ENCODE measurements at regions not wholly inside any gene's neighbourhood (a gene's known extent, or its start where the extent isn't known, plus 50 kb on each side); places are given as distances from the start of the nearest gene placed in this dataset.

GRCh38 chr1:55781944-55782482 is 566.8 kb upstream of the USP24 start:
- H3K9me3 ChIP-seq, result no peaks in the 10 kb centered on the region
- no peak overlapping the region for H3K4me3 ChIP-seq
- no peak overlapping the region for H3K27ac ChIP-seq
- no peaks in the 10 kb centered on the region for H3K36me3 ChIP-seq
- 50% methylated on average over 3 of the region's 3 CpGs for WGBS
- TF ChIP-seq POLR2A (IDR thresholded peaks at IDR 0.05) (no peak), CTCF (IDR thresholded peaks at IDR 0.05) (no peak), EP300 (IDR thresholded peaks at IDR 0.05) (no peak), POLR2AphosphoS5 (IDR thresholded peaks at IDR 0.05) (no peak)
- H3K27me3 ChIP-seq, result no peaks in the 10 kb centered on the region
- no peak for DNase-seq (ENCODE audit: low spot score in 2 of 2)
- H3K4me1 ChIP-seq, result no peaks in the 10 kb centered on the region

DNA sequence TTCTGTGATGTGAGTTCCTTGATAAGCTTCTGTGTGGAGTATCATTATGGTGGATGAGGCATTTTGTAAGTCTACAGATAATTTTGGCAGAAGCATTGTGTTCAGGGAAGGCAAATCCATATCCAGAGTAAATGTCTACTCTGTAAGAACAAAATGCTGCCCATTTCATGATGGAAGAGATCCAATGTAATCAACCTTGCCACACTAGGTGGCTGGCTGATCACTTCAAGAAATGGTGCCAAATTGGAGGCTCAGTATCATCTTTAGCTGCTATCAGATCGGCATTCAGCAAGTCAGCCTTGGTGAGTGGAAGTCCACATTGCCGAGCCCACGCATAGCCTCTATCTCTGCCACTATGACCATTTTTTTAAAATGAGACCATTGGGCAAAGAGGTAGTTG is 565.8 kb upstream of the USP24 start:
- TF ChIP-seq CTCF (IDR thresholded peaks at IDR 0.05) (no peak), POLR2A (IDR thresholded peaks at IDR 0.05) (no peak), POLR2AphosphoS5 (IDR thresholded peaks at IDR 0.05) (no peak), EP300 (IDR thresholded peaks at IDR 0.05) (no peak)
- no peak for DNase-seq (ENCODE audit: low spot score in 2 of 2)
- H3K27me3 ChIP-seq, result no peaks in the 10 kb centered on the region
- no peak overlapping the region for H3K27ac ChIP-seq
- H3K36me3 ChIP-seq, result no peaks in the 10 kb centered on the region
- no peaks in the 10 kb centered on the region for H3K4me1 ChIP-seq
- no peak overlapping the region for H3K4me3 ChIP-seq
- WGBS, result 92% methylated on average over 3 of the region's 3 CpGs
- no peaks in the 10 kb centered on the region for H3K9me3 ChIP-seq

DNA sequence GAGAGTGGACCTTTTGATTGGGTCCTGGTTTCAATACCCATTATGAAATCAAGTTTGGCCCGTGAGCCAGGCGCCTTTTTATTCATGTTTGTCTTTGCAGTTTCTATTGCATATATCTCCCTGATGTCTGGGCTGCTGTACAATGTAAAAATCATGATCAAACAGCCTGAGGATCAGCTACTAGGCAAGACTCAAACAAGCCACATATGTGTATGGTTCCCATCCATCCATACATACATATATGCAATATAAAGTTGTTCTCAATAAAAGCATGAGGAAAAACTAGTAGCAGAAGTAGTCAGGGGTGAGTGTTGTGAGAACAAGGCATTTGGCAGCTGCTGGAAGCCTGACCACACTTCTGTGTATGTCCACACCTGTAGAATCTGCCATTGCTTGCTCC is 562.4 kb upstream of the USP24 start:
- Histone ChIP-seq H3K27me3 (no peaks in the 10 kb centered on the region), H3K36me3 (no peaks in the 10 kb centered on the region), H3K4me1 (no peaks in the 10 kb centered on the region), H3K4me3 (no peak overlapping the region), H3K9me3 (no peaks in the 10 kb centered on the region), H3K27ac (no peak overlapping the region)
- 100% methylated on average over 2 of the region's 2 CpGs for WGBS
- no peak for TF ChIP-seq CTCF (IDR thresholded peaks at IDR 0.05)
- TF ChIP-seq EP300 (IDR thresholded peaks at IDR 0.05), result no peak
- no peak for TF ChIP-seq POLR2AphosphoS5 (IDR thresholded peaks at IDR 0.05)
- no peak for TF ChIP-seq POLR2A (IDR thresholded peaks at IDR 0.05)
- DNase-seq (ENCODE audit: low spot score in 2 of 2), result no peak

GRCh38 chr1:55775007-55775406 is 559.8 kb upstream of the USP24 start:
- TF ChIP-seq EP300 (IDR thresholded peaks at IDR 0.05) (no peak), CTCF (IDR thresholded peaks at IDR 0.05) (no peak), POLR2AphosphoS5 (IDR thresholded peaks at IDR 0.05) (no peak), POLR2A (IDR thresholded peaks at IDR 0.05) (no peak)
- no peak for DNase-seq (ENCODE audit: low spot score in 2 of 2)
- Histone ChIP-seq H3K9me3 (no peaks in the 10 kb centered on the region), H3K4me1 (no peaks in the 10 kb centered on the region), H3K27me3 (no peaks in the 10 kb centered on the region), H3K4me3 (no peak overlapping the region), H3K36me3 (no peaks in the 10 kb centered on the region), H3K27ac (no peak overlapping the region)
- WGBS, result 63% methylated on average over 3 of the region's 3 CpGs

GRCh38 chr1:55774446-55774845 is 559.3 kb upstream of the USP24 start:
- WGBS, result 79% methylated on average over 3 of the region's 3 CpGs
- TF ChIP-seq CTCF (IDR thresholded peaks at IDR 0.05), result no peak
- TF ChIP-seq POLR2A (IDR thresholded peaks at IDR 0.05), result no peak
- no peak for TF ChIP-seq EP300 (IDR thresholded peaks at IDR 0.05)
- no peak for TF ChIP-seq POLR2AphosphoS5 (IDR thresholded peaks at IDR 0.05)
- no peaks in the 10 kb centered on the region for H3K36me3 ChIP-seq

More at GRCh38 chr1:55774446-55774845, 559.3 kb upstream of the USP24 start:
- no peaks in the 10 kb centered on the region for H3K4me1 ChIP-seq
- no peaks in the 10 kb centered on the region for H3K9me3 ChIP-seq
- no peaks in the 10 kb centered on the region for H3K27me3 ChIP-seq
- DNase-seq (ENCODE audit: low spot score in 2 of 2), result no peak
- H3K4me3 ChIP-seq, result no peak overlapping the region
- H3K27ac ChIP-seq, result no peak overlapping the region

All from suprapubic skin (tissue), 4 donors.